Brain microvascular endothelial cell (primary cell): ENCODE measurements at regions not wholly inside any gene's neighbourhood (a gene's known extent, or its start where the extent isn't known, plus 50 kb on each side); places are given as distances from the start of the nearest gene placed in this dataset.

Source experiments
- DNase-seq: peaks from one replicate; pipeline ENCODE4 v3.0.0-alpha.2; 2020
- H3K27ac ChIP-seq: fragments of 250-450 bp; sonication (Bioruptor Pico); 2 replicates; pipeline ENCODE4 v1.5.1; 2020; ENCODE audit warnings: mild to moderate bottlenecking, moderate library complexity
- H3K27me3 ChIP-seq: fragments of 250-450 bp; sonication (Bioruptor Pico); replicated peaks from 2 replicates; pipeline ENCODE4 v1.5.1; 2020; ENCODE audit warnings: mild to moderate bottlenecking
- H3K36me3 ChIP-seq: fragments of 250-450 bp; sonication (Bioruptor Pico); replicated peaks from 2 replicates; pipeline ENCODE4 v1.5.1; 2020; ENCODE audit warnings: mild to moderate bottlenecking
- H3K4me3 ChIP-seq: 2 replicates; pipeline ENCODE4 v1.5.1; 2011; ENCODE audit warnings: low read depth, mild to moderate bottlenecking, control low read depth, low read length, moderate library complexity
- in situ Hi-C: cut with HindIII; loops from 2 replicates; pipeline ENCODE4 v1.10.0; 2017; ENCODE audit warnings: low sequenced_read_pairs, low pct_ligation_motif_present
- TF ChIP-seq, protein P1 (sequence below): IDR thresholded peaks from 2 replicates; pipeline ENCODE4 v1.5.1; 2011; ENCODE audit warnings: low read depth, mild to moderate bottlenecking, moderate library complexity, low read length, control low read depth, inconsistent platforms; ENCODE audit errors: missing control alignments

DNA sequence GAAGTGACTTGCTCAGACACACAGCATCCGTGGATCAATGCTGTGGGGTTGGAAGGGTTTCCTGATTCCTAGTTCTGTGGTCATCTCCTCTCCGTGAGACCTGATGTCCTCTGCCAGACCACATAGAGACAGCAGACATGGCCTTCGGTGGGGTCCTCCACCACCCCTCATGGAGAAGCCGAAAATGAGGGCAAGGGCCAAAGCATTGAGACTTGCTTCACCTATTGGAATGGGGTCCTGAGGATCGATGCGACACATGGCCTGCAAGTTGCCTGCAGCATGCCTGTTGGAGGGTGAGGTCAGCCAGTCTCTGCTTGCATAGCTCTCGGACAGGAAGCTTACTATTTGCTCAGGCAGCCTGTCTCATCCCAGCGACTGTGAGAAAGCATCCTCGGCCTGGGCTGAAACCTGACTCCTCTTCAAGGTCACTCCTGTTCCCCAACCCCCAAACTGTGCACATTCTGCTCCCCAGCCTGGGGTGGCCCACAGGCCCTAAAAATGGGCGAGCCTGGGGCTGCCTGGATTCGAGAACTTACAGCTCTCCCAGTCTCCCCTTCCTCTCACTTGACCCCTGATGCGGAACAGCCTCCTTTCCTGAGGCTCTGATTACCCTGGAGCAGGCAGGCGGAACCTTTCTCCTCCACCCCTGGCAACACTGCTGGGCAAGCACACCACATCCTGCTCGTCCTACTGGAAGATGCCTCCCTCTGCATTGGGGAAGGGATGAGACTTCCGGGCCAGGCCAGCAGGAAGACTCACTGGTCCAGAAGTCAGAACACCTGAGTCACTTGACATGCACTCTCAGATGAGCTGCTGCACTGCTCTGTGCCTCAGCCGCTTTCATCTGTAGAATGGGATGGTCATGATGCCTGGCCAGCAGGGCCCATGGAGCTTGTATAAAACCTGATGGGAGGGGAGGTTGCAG, 186.9 kb downstream of the RGS3 start:
- Histone ChIP-seq H3K4me3 (no peak overlapping the region), H3K27ac (peak overlapping the region; percentile 39), H3K27me3 (no peaks in the 10 kb centered on the region), H3K36me3 (no peaks in the 10 kb centered on the region)
- TF ChIP-seq, protein P1, sequence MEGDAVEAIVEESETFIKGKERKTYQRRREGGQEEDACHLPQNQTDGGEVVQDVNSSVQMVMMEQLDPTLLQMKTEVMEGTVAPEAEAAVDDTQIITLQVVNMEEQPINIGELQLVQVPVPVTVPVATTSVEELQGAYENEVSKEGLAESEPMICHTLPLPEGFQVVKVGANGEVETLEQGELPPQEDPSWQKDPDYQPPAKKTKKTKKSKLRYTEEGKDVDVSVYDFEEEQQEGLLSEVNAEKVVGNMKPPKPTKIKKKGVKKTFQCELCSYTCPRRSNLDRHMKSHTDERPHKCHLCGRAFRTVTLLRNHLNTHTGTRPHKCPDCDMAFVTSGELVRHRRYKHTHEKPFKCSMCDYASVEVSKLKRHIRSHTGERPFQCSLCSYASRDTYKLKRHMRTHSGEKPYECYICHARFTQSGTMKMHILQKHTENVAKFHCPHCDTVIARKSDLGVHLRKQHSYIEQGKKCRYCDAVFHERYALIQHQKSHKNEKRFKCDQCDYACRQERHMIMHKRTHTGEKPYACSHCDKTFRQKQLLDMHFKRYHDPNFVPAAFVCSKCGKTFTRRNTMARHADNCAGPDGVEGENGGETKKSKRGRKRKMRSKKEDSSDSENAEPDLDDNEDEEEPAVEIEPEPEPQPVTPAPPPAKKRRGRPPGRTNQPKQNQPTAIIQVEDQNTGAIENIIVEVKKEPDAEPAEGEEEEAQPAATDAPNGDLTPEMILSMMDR, result no peak
- DNase-seq, result peak; percentile 85
- in situ Hi-C loops, result loop anchor here (10.0 kb wide), 2 partner anchors 66 to 206 kb away; no protein-coding TSS in a partner anchor

DNA sequence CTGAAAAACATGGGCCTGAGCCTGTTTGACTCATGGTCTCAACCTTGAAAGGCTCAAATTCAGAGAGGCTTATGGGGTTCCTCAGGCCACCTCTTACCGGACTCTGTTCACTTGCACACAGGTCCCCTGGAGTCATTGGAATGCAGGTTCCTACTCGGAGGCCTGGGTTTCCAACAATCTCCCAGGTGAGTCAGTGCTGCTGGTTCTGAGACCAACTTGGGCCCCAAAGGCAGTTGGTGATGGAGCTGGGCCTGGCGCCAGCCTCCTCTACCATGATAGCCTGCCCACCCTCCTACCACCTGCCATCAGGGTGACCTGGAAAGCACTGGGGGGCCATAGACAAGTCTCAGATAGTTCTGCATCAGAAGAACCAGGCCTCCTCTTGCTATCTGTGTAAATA, 188.4 kb downstream of the RGS3 start:
- DNase-seq, result no peak
- H3K27ac ChIP-seq, result no peak overlapping the region
- TF ChIP-seq, protein P1, result no peak
- H3K4me3 ChIP-seq, result no peak overlapping the region
- in situ Hi-C loops, result loop anchor here (10.0 kb wide), 2 partner anchors 67 to 207 kb away; no protein-coding TSS in a partner anchor
- no peaks in the 10 kb centered on the region for H3K36me3 ChIP-seq
- H3K27me3 ChIP-seq, result no peaks in the 10 kb centered on the region

DNA sequence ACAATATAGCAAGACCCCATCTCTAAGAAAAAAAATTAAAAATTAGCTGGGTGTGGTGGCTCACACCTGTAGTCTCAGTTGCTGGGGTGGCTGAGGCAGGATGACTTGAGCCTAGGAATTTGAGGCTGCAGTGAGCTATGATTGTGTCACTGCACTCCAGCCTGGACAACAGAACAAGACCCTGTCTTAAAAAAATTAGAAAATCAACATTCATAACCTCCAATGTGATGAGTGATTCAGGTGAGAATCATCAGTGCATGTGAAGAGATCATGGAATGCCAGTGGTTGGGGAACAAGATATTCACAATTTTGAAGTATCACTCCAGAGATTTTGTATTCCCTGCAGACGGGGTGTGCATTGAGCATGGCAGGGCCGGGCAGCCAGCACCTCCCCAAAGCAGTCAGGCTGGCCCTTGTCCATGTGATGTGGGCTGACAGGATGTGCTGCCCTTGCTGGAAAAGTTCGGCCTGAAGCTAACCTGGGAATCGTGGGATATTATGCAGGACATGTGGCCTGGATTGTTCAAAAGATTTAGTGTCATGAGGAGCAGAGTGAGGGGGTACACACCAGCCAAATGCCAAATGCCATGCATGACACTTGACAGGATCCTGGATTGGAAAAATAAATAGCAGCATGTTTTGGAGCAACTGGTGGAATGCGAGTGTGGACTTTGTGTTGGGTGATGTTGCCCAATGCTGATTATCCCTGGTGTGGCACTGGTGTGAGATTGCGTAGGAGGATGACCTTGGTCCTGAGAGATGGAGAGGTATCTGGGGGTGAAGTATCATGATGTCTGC, 189.0 kb downstream of the RGS3 start:
- Histone ChIP-seq H3K36me3 (no peaks in the 10 kb centered on the region), H3K27ac (no peak overlapping the region), H3K4me3 (no peak overlapping the region), H3K27me3 (no peaks in the 10 kb centered on the region)
- in situ Hi-C loops, result loop anchor here (10.0 kb wide), 2 partner anchors 68 to 208 kb away; no protein-coding TSS in a partner anchor
- TF ChIP-seq, protein P1, result no peak
- no peak for DNase-seq

DNA sequence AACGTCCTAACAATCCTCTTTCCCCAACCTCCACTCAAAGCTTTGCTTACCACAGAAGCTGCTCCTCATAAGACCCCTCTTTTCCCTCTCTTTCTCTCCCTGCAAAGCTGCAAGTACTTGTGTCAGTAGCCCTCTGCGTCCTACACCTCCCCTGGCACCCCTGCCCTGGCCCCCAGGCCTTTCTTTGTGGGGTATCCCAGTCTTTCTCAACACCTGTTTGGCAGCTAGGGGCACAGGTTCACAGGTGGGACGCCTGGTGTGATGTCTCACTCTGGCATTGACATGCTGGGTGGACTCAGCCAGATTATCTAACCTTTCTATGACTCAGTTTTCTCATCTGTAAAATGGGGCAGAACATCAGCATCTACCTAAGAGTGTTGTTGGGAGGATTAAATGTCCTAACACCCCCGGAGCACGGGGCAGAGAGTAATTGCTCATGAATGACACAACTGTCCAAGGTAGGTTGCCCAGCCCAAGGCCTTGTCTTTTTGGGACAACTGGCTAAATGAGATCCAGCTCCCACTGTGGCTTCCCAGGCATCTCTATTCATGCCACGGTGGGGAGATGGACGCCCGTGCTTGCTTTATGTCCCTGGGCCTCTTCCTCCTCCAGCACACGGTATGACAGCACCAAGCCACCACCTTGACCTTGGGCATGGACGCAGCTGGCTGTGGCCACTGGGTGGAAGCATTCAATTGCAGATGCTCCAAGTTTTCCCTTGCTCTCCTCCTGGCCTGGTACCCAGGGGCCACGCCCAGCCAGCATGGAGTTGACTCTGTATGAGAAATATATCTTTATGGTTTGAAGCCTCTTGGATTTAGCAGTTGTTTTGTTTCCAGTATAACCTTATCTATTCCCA, 190.4 kb downstream of the RGS3 start:
- no peak for DNase-seq
- Histone ChIP-seq H3K27ac (no peak overlapping the region), H3K4me3 (no peak overlapping the region), H3K36me3 (no peaks in the 10 kb centered on the region), H3K27me3 (no peaks in the 10 kb centered on the region)
- in situ Hi-C loops, result loop anchor here (10.0 kb wide), 2 partner anchors 69 to 209 kb away; no protein-coding TSS in a partner anchor
- TF ChIP-seq, protein P1, result no peak
